Femur (tissue), 1 donor: ENCODE measurements at regions not wholly inside any gene's neighbourhood (a gene's known extent, or its start where the extent isn't known, plus 50 kb on each side); places are given as distances from the start of the nearest gene placed in this dataset.
"Not testable (repeated sequence)": the region's sequence is repeated elsewhere in the genome, so short reads cannot be mapped to it uniquely, and the experiment has no call there.

Experiments used
- DNase-seq: peaks from one replicate; pipeline ENCODE4 v3.0.0-alpha.2; 2017

GRCh38 chr3:137304313-137305056, 346.7 kb downstream of the IL20RB start:
- no peak for DNase-seq

GRCh38 chr3:137324114-137324513, 366.3 kb downstream of the IL20RB start:
- DNase-seq = no peak

DNA sequence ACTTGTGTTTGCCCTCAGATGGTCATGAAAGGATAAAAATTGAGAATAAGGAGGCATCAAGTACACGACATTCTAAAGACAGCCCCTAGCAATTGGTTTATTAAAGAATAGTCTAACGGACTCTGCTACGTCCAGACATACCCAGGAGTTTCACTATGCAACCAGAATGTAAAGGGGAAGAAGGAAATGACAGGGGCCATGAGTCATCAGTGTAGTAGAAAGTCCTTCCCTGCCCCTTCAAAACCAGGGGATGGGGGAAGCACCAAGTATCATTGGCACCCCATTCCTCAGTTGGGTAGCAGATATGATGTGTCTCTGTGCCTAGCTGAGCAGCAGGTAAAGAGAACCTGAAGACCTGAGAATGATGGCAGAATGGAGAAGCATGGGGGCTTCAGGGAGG, 367.4 kb downstream of the IL20RB start:
- DNase-seq = no peak

- DNase-seq = no peak
These were observed 368.2 kb downstream of the IL20RB start for GRCh38 chr3:137325934-137326333.

GRCh38 chr3:137329594-137329993, 371.8 kb downstream of the IL20RB start:
- no peak for DNase-seq

DNA sequence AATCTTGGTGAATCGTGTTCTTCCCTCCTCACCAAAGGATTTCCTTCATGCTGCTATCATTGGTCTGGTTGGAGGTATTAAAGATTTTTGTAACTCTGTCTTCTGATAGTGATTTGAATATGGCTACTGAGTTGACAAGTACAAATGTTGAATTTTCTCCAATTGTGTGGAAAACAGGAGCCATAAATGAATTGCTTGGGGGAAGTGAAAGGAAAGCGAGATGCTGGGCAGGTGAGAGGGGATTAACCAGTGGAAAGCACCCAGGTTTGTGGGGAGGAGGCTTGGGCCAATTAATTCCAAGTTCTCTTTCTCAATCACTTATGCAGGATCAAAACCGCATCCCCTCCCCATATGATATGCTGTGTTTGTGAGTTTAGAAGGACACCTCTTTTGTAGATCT, 372.5 kb downstream of the IL20RB start:
- DNase-seq = no peak

- no peak for DNase-seq
These were observed 374.5 kb downstream of the IL20RB start for GRCh38 chr3:137332297-137332696.

DNA sequence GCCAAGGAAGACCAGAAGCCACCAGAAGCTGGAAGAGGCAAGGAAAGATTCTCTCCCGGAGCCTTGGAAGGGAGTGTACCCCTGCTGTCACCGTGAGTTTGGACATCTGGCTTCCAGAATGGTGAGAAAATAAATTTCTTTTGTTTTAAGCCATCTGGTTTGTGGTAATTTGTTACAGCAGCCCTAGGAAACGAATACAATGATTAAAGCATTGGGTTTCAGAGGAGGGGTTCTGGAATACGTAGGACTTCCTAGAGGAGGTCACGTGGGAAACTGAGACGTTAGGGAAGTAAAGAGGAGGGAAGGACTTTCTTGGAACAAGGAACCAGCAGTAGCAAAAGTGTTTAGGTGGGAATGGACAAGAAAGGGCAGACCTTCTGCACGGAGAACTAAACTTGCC, 377.7 kb downstream of the IL20RB start:
- DNase-seq = no peak

DNA sequence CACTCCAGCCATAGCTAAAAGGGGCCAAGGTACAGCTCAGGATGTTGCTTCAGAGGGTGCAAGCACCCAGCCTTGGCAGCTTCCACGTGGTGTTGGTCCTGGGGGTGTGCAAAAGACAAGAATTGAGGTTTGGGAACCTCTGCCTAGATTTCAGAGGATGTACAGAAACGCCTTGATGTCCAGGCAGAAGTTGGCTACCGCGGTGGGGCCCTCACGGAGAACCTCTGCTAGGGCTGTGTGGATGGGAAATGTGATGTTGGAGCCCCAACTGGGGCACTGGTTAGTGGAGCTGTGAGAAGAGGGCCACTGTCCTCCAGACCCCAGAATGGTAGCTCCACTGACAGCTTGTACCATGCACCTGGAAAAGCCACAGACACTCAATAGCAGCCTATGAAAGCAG, 380.6 kb downstream of the IL20RB start:
- not testable (repeated sequence) for DNase-seq

DNA sequence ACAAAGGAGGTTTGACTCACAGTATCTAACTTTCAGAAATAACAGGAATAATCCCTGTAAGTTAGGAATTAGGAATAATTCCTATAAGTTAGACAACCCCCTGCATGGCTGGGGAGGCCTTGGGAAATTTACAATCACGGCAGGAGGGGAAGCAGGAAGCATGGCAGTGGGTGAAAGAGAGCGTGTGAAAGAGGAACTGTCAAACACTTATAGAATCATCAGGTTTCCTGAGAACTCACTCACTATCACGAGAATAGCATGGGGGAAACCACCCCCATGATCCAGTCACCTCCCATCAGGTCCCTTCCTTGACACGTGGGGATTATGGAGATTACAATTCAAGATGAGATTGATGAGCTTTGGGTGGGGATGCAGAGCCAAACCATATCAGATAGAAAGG, 385.5 kb downstream of the IL20RB start:
- DNase-seq = no peak

DNA sequence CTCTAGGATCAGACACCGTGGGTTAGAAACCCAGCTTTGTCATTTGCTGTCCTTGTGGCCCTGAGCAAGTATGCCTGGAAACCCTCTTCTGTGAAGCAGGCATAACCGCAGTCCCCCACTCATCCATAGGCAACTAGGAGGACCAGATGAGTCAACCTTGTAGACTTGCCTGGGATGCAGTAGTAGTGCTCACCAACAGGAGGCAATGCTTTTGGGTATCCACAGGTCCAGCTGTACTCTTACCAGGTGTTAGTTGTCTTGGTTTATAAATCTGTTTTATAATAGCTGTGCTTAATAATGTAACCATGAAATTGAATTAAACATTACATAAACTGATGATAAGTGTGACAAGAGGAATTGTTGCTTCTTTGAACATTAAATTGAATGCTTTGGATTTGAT, 389.3 kb downstream of the IL20RB start:
- no peak for DNase-seq

DNA sequence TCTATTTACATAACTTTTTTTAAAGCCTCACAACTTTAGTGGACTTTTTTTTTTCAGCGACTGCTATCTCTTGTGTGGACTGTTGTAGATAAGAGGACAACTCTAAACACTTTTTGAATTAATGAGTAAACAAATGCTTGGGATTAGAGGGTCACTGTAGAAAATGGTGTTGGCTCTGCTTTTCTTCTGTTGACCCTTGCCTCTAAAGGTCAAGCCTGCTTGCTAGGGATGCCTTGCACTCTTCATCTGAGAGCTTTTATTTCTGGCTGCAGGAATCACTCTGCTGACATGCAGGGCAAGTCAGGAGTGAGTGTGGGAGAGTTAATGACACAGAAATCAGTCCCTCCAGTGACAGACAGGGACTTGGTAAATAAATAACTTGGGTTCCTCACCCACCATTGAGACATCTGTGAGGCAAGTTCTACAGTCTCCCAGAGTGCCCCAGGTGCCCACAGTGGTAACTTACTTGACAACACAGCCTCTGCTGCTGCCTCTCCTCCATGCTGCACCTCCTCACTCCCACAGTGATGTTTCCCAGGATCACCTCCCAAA, 390.1 kb downstream of the IL20RB start:
- DNase-seq = no peak

- no peak for DNase-seq
These were observed 391.2 kb downstream of the IL20RB start for GRCh38 chr3:137348936-137349335.

- DNase-seq = no peak
These were observed 392.0 kb downstream of the IL20RB start for GRCh38 chr3:137349557-137350348.

DNA sequence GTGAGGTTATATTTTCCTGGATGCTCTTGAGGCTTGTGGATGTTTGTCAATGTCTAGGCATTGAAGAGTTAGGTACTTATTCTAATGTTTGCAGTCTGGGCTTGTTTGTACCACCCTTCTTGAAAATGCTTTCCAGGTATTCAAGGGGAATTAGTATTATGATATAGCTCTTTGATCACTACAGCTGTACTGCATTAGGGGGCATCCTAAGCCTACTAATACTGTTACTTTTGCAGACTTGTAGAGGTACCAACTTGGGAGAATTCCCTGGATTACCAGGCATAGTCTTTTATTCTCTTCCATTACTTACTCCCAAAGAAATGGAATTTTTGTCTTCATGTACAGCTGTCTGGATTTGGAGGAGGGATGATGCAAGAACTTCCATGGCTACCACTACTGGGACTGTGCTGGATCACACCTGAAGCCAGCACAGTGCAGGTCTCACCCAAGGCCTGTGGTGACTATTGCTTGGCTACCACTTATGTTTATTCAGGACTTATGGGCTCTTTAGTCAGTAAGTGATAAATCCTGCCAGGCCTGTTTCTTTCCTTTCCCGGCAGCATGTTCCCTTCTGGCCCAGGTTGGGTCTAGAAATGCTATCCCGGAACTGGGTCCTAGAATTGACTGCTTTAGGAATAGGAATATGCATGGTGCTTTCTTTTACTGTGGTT, 402.9 kb downstream of the IL20RB start:
- no peak for DNase-seq

DNA sequence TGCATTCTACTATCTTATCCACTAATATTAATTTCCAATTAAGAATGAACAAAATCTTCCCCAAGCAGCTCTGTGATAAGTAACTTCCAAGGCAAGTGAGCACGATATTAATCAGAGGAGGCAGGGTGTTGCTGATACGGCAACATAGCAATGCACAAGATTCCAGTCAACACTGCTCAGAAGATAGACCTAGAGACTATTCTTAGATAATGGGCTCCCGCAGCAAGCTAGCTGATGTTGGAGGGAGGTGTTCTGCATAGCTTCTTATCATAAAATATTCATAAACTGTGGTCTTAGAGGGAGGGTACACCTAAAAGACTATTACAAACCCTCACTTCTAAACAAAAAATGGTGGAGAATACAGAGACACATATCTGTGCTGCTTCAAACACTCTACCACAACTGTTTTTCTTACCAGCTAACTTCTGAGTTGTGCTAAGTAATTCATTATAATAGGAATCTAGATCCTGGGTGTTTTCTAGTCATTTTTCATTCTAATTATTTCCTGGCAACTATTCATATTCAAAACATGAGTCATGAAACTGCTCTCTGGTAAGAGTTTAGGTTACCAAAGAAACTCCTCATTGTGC, 382.0 kb upstream of the SOX14 start:
- DNase-seq = no peak

DNA sequence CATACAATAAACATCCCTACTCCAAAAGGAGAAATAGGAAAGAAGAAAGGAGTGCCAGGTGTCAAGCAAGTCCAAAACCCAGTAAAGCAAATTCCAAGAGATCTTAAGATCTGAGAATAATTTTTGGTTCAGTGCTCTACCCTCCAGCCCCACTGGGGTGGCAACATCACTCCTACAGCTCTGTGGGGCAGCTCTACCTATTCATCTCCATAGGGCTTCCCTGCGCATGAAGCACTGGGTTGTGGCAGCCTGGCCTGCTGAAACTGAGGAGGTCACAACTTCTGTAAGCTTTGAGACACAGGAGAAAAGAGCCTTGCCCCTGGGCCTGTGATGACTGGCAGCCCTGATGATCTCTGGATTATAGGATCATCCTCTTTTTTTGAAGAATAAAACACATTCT, 378.2 kb upstream of the SOX14 start:
- no peak for DNase-seq

DNA sequence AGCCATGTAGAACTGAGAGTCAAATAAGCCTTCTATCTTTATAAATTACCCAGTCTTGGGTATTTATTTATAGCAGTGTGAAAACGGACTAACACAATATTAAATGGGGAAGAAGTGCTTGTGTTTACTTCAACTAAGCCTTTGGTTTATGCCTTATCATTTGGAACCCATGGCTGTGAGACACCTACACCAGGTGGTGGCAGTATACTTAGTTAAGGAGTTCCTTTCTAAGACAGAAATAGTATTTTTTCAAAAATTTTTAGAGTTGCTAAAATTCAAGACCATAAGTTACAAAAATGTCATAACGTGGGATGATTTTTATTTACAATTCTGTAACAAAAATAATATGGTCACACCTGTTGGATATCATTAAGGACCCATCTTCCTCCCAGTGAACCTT, 354.5 kb upstream of the SOX14 start:
- DNase-seq = no peak

DNA sequence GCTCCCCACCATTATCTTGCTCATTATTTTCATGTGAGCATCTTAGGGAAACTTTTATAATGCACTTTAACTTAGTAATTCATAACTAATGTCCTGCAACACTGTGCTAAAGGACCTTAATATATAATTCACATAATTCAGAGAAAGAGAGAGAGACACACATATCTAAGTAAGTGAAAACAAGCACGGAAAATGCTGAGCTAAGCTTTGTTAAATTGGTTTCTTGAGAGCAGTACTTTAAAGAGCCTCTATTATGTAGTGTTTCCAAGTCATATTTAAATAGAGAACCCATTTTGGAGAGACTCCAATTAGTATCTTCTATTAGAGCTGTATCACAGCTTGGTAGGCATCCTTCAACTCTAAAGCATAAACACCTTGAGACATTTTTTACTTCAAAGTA, 354.1 kb upstream of the SOX14 start:
- no peak for DNase-seq

GRCh38 chr3:137420198-137420995, 343.7 kb upstream of the SOX14 start:
- DNase-seq = no peak

GRCh38 chr3:137438561-137438960, 325.6 kb upstream of the SOX14 start:
- DNase-seq = no peak

GRCh38 chr3:137460944-137461343, 303.2 kb upstream of the SOX14 start:
- DNase-seq = no peak
